Activated CD4-positive, alpha-beta memory T cell treated with anti-CD3 and anti-CD28 coated beads for 36 hours (primary cell): ENCODE measurements at regions not wholly inside any gene's neighbourhood (a gene's known extent, or its start where the extent isn't known, plus 50 kb on each side); places are given as distances from the start of the nearest gene placed in this dataset.

ENCODE experiments used
- CTCF ChIA-PET: fragments of 350-600 bp; sonication (Branson Sonifier 250); formaldehyde crosslinking; loops from one replicate; lab custom pipeline; 2021; ENCODE audit warnings: antibody characterized with exemption, inconsistent platforms; lab: Charles Lee
- POLR2A ChIA-PET: fragments of 350-600 bp; sonication (Branson Sonifier 250); formaldehyde crosslinking; loops from one replicate; lab custom pipeline; 2021; ENCODE audit warnings: antibody characterized with exemption; lab: Charles Lee
- DNase-seq: peaks from one replicate; pipeline ENCODE4 v3.0.0-alpha.2; 2020
- H3K27ac Mint-ChIP-seq: one replicate; pipeline ENCODE4 v1.8.0; 2021; ENCODE audit warnings: mixed read lengths
- H3K27me3 Mint-ChIP-seq: one replicate; pipeline ENCODE4 v1.8.0; 2021; ENCODE audit warnings: mixed read lengths
- H3K36me3 Mint-ChIP-seq: one replicate; pipeline ENCODE4 v1.8.0; 2021; ENCODE audit warnings: mixed read lengths
- H3K4me1 Mint-ChIP-seq: one replicate; pipeline ENCODE4 v1.8.0; 2021; ENCODE audit warnings: low read depth, mixed read lengths
- H3K4me3 Mint-ChIP-seq: one replicate; pipeline ENCODE4 v1.8.0; 2021; ENCODE audit warnings: mild to moderate bottlenecking, mixed read lengths
- H3K9me3 Mint-ChIP-seq: one replicate; pipeline ENCODE4 v1.8.0; 2021; ENCODE audit warnings: mixed read lengths
- intact Hi-C: fragments of 100-400 bp; cut with micrococcal nuclease; formaldehyde crosslinking; loops from one replicate; pipeline ENCODE4 v1.15.1; 2023

DNA sequence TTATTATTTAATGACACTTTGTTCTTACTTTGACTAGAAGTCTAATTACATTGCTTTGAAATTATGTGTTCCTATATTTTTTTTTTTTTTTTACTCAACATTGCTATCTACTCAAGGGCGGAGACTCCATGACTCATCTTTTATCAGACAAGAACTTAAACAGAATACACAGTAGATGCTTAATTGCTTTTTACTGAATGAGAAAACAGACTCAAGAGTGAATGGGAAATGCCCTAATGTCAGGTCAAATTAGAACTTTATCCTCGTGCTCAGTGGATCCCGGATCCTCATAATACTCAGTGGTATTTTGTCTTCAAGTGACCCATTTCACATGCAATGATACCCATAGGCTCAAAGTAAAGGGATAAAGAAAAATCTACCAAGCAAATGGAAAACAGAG is 954.5 kb upstream of the IGFBP7 start:
- POLR2A ChIA-PET = no interaction called here
- CTCF ChIA-PET = no interaction called here
- peaks cover 24% of the 10 kb centered on the region for H3K9me3 Mint-ChIP-seq

DNA sequence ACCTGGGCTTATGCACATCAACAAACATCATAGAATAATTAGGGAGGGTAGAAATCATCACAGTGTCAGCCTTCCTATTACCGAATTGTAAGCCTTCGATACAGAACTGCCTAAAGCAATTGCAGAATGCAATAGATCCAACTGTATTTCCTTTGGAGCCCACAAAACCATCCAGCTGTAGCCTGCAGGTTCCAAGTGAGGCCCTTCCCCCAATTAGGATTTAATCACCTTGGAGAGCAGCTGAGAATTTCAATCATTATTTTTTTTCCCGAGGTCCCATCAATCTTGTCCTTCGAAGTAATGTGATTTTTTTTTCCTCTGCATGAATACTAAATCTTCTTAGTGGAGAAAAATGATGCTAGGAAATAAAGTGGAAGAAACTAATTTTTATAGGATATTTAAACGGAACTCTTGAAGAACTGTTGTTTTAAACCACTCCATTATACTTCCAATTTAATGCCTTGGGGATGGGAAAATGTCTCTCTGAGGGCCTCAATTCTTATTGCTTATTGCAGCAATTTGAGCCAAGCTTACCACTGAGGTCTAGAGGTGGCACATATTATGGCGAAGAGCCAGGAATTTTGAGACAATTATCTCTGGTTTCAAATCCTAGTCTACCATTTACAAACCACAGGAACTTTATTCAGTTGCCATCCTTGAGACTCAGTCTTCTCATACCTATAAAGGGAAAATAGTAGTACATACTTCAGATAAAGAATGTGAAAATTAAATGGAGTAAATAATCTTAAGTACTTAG is 953.4 kb upstream of the IGFBP7 start:
- Mint-ChIP-seq H3K36me3 (no peaks in the 10 kb centered on the region), H3K4me3 (no peak overlapping the region)
- intact Hi-C loops = no loop called here

More for the DNA sequence above, 954.5 kb upstream of the IGFBP7 start:
- no peak for DNase-seq
- Mint-ChIP-seq H3K36me3 (no peaks in the 10 kb centered on the region), H3K4me1 (no peaks in the 10 kb centered on the region), H3K27ac (no peak overlapping the region), H3K4me3 (no peak overlapping the region), H3K27me3 (no peaks in the 10 kb centered on the region)
- intact Hi-C loops = no loop called here

DNA sequence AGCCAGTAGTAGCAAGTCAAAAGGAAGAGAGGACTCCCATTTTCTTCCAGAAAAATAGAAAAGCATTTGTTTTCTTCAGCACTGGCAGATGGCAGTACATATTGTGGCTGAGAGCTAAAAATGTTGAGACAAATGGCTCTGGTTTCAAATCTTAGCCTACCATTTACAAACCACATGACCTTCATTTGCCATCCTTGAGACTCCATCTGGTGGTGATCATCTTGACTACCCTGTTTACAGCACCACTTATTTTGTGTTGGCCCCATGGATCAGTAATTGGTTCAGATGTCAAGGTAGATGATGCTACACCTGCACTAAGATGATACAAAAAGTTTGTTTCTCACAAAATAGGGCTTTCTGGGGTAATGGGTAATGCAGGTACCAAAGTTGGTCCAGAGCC is 951.8 kb upstream of the IGFBP7 start:
- CTCF ChIA-PET = no interaction called here
- no peak for DNase-seq
- no peaks in the 10 kb centered on the region for H3K27me3 Mint-ChIP-seq
- intact Hi-C loops = no loop called here
- H3K4me3 Mint-ChIP-seq = no peak overlapping the region
- no peaks in the 10 kb centered on the region for H3K36me3 Mint-ChIP-seq
- H3K27ac Mint-ChIP-seq = no peak overlapping the region
- H3K4me1 Mint-ChIP-seq = no peaks in the 10 kb centered on the region
- POLR2A ChIA-PET = no interaction called here
- peaks cover 14% of the 10 kb centered on the region for H3K9me3 Mint-ChIP-seq

More for the DNA sequence above, 953.4 kb upstream of the IGFBP7 start:
- no peaks in the 10 kb centered on the region for H3K27me3 Mint-ChIP-seq
- no peak overlapping the region for H3K27ac Mint-ChIP-seq
- POLR2A ChIA-PET = no interaction called here
- no peaks in the 10 kb centered on the region for H3K4me1 Mint-ChIP-seq
- DNase-seq = no peak
- H3K9me3 Mint-ChIP-seq = peaks cover 20% of the 10 kb centered on the region
- CTCF ChIA-PET = no interaction called here

DNA sequence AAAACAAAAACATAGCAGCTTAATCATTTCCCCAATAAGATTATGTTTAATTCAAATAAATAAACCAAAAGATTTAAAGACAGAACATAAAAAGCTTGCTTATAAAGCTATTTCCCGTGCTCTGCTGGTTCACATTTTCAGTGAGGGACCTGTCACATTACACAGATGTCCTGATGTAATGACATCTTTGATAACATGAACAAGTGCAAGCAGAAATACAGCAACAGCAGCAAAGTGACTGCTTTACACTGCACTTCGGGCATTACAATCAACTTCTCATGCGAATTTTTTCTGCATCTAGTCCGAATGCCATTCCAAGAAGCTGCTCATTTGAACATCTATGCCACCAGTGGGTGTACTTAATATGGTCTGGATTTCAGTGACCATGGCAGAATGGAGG is 940.3 kb upstream of the IGFBP7 start:
- ChIA-PET CTCF (no interaction called here), POLR2A (no interaction called here)
- intact Hi-C loops = no loop called here
- Mint-ChIP-seq H3K27me3 (no peaks in the 10 kb centered on the region), H3K4me1 (no peaks in the 10 kb centered on the region), H3K36me3 (no peaks in the 10 kb centered on the region), H3K9me3 (peaks cover 3% of the 10 kb centered on the region), H3K4me3 (no peak overlapping the region), H3K27ac (no peak overlapping the region)
- DNase-seq = no peak

DNA sequence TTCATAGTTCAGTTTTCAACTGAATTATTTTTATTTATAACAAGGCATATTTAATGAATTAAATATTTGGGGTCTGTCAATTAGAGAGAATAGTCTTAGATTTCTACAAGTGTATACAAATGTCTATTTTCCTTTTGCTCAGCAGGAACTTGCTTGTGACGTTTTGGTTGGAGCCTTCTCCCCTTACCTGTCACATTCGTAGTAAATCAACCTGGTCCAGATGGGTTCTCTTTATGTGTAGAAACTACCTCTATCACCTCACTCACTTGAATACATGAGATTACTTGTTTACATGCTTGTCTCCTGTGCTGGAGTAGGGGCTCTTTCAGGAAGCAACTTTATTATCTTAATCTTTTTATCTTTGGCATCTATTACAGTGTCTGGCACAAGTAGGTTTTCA is 938.3 kb upstream of the IGFBP7 start:
- no peak overlapping the region for H3K4me3 Mint-ChIP-seq
- no peaks in the 10 kb centered on the region for H3K36me3 Mint-ChIP-seq
- ChIA-PET POLR2A (no interaction called here), CTCF (no interaction called here)
- no peak for DNase-seq
- intact Hi-C loops = no loop called here
- H3K27ac Mint-ChIP-seq = no peak overlapping the region
- no peaks in the 10 kb centered on the region for H3K27me3 Mint-ChIP-seq
- no peaks in the 10 kb centered on the region for H3K4me1 Mint-ChIP-seq
- H3K9me3 Mint-ChIP-seq = peaks cover 12% of the 10 kb centered on the region

DNA sequence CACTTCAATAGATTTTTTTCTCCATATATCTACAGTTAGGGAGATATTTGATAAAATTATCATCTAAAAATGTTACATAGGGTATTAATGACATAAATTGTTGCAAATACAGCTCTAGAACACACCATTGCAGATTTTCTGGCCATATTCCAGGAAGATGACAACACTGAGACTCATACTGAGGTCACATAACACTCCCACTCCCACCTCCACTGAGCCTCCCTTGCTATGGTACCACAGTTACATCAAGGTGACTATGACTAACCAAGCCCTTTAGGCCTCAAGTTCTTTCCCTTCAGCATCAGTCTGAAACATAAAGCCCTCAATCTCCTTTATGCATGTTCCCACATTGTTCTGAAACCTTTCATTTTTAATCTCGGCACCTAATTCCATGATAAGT is 932.0 kb upstream of the IGFBP7 start:
- ChIA-PET POLR2A (no interaction called here), CTCF (no interaction called here)
- no peaks in the 10 kb centered on the region for H3K4me1 Mint-ChIP-seq
- no peak overlapping the region for H3K27ac Mint-ChIP-seq
- H3K4me3 Mint-ChIP-seq = no peak overlapping the region
- H3K27me3 Mint-ChIP-seq = no peaks in the 10 kb centered on the region
- H3K9me3 Mint-ChIP-seq = peaks cover 38% of the 10 kb centered on the region
- no peaks in the 10 kb centered on the region for H3K36me3 Mint-ChIP-seq
- intact Hi-C loops = no loop called here
- no peak for DNase-seq

DNA sequence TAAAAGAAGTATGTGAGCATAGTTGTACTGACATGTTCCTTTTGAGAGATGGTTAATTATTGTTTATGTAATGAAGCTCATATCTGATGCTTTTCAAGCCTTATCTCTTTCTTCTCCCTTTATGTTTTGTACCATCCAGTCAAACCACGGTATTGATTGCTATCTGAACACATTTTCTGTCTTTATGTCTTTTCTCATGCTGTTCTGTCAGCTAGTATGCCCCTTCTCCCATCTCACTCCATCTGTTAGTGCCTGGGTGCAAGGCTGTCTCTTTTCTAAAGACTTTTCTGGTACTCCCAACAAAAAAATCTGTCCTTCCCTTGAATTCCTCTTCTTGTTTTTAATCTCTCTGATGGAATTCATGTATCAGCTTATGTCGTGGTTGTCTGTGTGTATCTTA is 883.8 kb upstream of the IGFBP7 start:
- CTCF ChIA-PET = no interaction called here

DNA sequence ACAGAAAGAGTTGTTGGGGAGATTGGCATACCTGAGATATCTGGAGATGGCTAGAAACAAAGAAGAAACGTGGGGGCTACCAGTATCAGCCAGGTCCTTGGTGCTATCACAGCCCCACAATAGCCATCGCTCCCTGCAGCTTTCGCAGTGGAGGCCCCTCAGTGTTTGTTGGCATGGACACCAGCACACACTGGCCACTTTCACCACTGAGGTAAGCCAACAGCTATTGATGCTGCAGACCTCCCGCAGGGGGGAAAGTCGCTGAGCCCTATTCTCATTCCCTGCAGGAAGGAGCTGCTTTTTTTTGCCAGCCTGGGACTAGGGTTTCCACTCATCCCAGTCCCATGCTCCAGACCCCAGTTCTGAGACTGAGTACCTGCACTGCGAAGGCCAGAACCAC is 879.2 kb upstream of the IGFBP7 start:
- peaks cover 8% of the 10 kb centered on the region for H3K9me3 Mint-ChIP-seq
- no peak overlapping the region for H3K27ac Mint-ChIP-seq
- H3K36me3 Mint-ChIP-seq = no peaks in the 10 kb centered on the region
- POLR2A ChIA-PET = no interaction called here
- intact Hi-C loops = no loop called here
- no peaks in the 10 kb centered on the region for H3K27me3 Mint-ChIP-seq
- DNase-seq = no peak
- no peaks in the 10 kb centered on the region for H3K4me1 Mint-ChIP-seq
- CTCF ChIA-PET = interaction anchor here (0.6 kb wide), 1 partner anchor 940 kb away, joined by 3 read pairs; no protein-coding TSS in a partner anchor
- no peak overlapping the region for H3K4me3 Mint-ChIP-seq

More for the DNA sequence above, 883.8 kb upstream of the IGFBP7 start:
- Mint-ChIP-seq H3K4me1 (no peaks in the 10 kb centered on the region), H3K27ac (no peak overlapping the region), H3K4me3 (no peak overlapping the region), H3K27me3 (no peaks in the 10 kb centered on the region), H3K36me3 (no peaks in the 10 kb centered on the region), H3K9me3 (peaks cover 10% of the 10 kb centered on the region)
- DNase-seq = no peak
- POLR2A ChIA-PET = no interaction called here
- intact Hi-C loops = no loop called here

DNA sequence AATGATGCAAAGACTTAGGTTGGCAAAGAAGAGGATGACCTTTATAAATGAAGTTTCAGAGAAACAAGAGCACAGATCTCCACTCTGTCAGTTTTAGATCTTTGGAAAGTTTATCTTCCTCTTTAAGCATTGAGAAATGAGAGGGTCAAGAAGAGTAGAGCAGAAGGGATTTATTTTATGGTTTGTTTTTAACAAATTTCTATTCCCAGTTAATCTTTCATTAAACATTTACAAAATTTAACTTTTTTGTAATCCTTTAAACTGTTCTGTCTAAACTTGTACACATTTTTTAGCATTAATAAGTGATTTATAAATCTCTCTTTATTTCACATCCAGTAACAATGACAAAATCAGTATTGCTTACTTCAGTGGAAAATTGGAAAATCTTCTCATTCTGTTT is 875.0 kb upstream of the IGFBP7 start:
- no peak for DNase-seq
- POLR2A ChIA-PET = no interaction called here
- Mint-ChIP-seq H3K4me1 (no peaks in the 10 kb centered on the region), H3K27me3 (no peaks in the 10 kb centered on the region), H3K9me3 (no peaks in the 10 kb centered on the region), H3K27ac (no peak overlapping the region), H3K4me3 (no peak overlapping the region), H3K36me3 (no peaks in the 10 kb centered on the region)
- CTCF ChIA-PET = no interaction called here
- intact Hi-C loops = no loop called here

DNA sequence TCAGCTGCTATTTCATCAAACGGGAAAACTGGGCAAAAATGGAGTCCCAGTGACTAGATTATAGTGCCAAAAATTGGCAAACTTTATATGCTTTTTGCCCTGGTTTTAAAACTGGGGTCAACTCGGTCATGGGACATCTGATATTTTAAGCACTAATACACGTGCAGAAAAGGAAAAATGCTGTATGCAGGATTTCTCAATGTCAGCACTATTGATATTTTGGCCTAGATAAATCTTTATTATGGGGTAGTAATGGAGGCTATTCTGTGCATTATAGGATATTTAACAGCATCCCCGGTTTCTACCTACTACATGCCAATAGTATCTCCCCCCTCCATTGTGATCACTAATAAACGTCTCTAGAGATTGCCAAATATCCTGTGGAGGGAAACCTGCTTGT is 870.9 kb upstream of the IGFBP7 start:
- DNase-seq = no peak
- ChIA-PET CTCF (no interaction called here), POLR2A (no interaction called here)
- H3K9me3 Mint-ChIP-seq = no peaks in the 10 kb centered on the region
- H3K27me3 Mint-ChIP-seq = no peaks in the 10 kb centered on the region
- H3K36me3 Mint-ChIP-seq = no peaks in the 10 kb centered on the region
- no peaks in the 10 kb centered on the region for H3K4me1 Mint-ChIP-seq
- H3K27ac Mint-ChIP-seq = no peak overlapping the region
- intact Hi-C loops = no loop called here
- H3K4me3 Mint-ChIP-seq = no peak overlapping the region

DNA sequence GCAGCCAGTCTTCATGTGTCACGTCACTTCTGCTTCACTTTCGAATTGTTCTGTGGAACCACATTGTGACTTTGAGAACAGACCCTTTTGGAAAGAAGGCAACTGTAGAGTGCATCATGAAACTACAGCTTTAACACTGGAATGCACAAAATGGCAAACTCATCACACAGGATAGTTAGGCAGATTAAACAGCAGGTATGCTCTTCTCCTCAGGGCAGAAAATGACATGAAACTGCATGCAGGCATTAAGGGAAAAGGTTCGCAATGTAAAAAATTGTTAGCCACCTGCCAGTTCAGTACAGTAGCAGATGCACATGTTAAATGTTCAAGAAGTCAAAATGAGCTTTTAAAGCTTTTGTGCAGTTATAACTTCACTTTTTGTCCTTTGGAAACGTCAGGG is 864.6 kb upstream of the IGFBP7 start:
- POLR2A ChIA-PET = no interaction called here
- Mint-ChIP-seq H3K27me3 (no peaks in the 10 kb centered on the region), H3K36me3 (no peaks in the 10 kb centered on the region), H3K9me3 (peaks cover 3% of the 10 kb centered on the region), H3K4me1 (no peaks in the 10 kb centered on the region), H3K27ac (no peak overlapping the region), H3K4me3 (no peak overlapping the region)
- intact Hi-C loops = no loop called here
- CTCF ChIA-PET = no interaction called here
- no peak for DNase-seq

DNA sequence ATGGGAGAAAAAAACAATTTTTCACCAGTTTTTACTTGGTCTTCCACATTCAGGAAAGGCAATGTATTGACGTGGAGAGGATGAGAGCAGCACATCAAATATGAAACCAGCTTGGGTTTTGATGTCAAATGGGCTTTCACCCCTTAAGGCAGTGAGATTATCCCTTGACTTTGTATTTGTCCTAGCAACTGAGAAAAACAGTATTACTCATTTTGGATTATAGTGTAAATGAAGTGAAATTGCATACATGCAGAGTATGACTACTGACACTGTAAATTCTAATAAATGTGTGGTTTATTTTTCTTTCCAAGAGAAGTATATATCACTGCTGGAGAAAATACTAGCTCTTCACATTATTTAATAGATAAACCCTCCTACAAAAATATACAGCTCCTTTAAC is 863.6 kb upstream of the IGFBP7 start:
- POLR2A ChIA-PET = no interaction called here
- Mint-ChIP-seq H3K36me3 (no peaks in the 10 kb centered on the region), H3K27ac (no peak overlapping the region), H3K9me3 (peaks cover 3% of the 10 kb centered on the region), H3K4me1 (no peaks in the 10 kb centered on the region), H3K27me3 (no peaks in the 10 kb centered on the region), H3K4me3 (no peak overlapping the region)
- CTCF ChIA-PET = no interaction called here
- intact Hi-C loops = no loop called here
- DNase-seq = no peak

DNA sequence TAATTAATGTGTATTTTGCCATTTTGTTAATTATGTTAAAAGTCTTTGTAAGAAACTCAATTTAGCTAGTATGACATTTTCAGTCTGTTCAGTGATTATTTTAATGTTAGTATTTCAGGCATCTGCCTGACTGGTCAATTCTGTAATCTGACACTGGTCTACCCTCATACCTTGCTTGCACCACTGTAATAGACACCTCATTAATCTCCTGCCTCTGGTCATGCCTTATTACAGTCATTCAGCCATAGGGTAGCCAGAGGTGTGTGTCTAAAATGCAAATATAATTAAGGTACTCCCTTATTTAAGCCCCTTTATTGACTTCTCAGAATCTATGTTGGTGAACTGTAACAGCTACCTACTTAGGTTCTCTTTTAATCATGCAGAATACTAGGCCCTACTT is 861.1 kb upstream of the IGFBP7 start:
- Mint-ChIP-seq H3K27ac (no peak overlapping the region), H3K27me3 (no peaks in the 10 kb centered on the region), H3K9me3 (peaks cover 10% of the 10 kb centered on the region), H3K4me3 (no peak overlapping the region), H3K36me3 (no peaks in the 10 kb centered on the region), H3K4me1 (no peaks in the 10 kb centered on the region)
- POLR2A ChIA-PET = no interaction called here
- CTCF ChIA-PET = no interaction called here
- intact Hi-C loops = no loop called here
- DNase-seq = no peak
